HFFc6 (cell line): ENCODE measurements at regions not wholly inside any gene's neighbourhood (a gene's known extent, or its start where the extent isn't known, plus 50 kb on each side); places are given as distances from the start of the nearest gene placed in this dataset.
A peak's percentile ranks its signal among the peaks of the same experiment; 100 is the strongest.

Experiments used
- DNase-seq: peaks from one replicate; pipeline ENCODE4 v3.0.0-alpha.2; 2018
- H3K27ac Mint-ChIP-seq: 2 replicates; pipeline ENCODE4 v1.8.0; 2020; ENCODE audit warnings: mild to moderate bottlenecking, mixed read lengths
- H3K27me3 Mint-ChIP-seq: 2 replicates; pipeline ENCODE4 v1.8.0; 2021; ENCODE audit warnings: mild to moderate bottlenecking, moderate library complexity, mixed read lengths; ENCODE audit not compliant: insufficient read depth
- H3K36me3 Mint-ChIP-seq: 2 replicates; pipeline ENCODE4 v1.8.0; 2021; ENCODE audit warnings: low read depth, mixed read lengths
- H3K4me1 Mint-ChIP-seq: 2 replicates; pipeline ENCODE4 v1.8.0; 2020; ENCODE audit warnings: low read depth, mixed read lengths
- H3K4me3 Mint-ChIP-seq: 2 replicates; pipeline ENCODE4 v1.8.0; 2020; ENCODE audit warnings: mild to moderate bottlenecking, moderate library complexity, mixed read lengths
- H3K9me3 Mint-ChIP-seq: 2 replicates; pipeline ENCODE4 v1.8.0; 2020; ENCODE audit warnings: mild to moderate bottlenecking, mixed read lengths
- CTCF ChIP-seq: fragments of 200-600 bp; sonication (generic); IDR thresholded peaks from 2 replicates; pipeline ENCODE4 v1.5.0; 2021; ENCODE audit warnings: antibody characterized with exemption, mild to moderate bottlenecking

- no peak for TF ChIP-seq CTCF
- Mint-ChIP-seq H3K36me3 (peaks cover 5% of the 10 kb centered on the region; the same call in 1 of the 2 replicates), H3K27me3 (peaks cover 1% of the 10 kb centered on the region; the same call in 1 of the 2 replicates), H3K27ac (no peak overlapping the region), H3K4me1 (peaks cover 33% of the 10 kb centered on the region), H3K9me3 (peaks cover 5% of the 10 kb centered on the region), H3K4me3 (no peak overlapping the region)
- DNase-seq = no peak
Observed at GRCh38 chr5:167952278-167952995, 339.0 kb upstream of the WWC1 start.

- Mint-ChIP-seq H3K9me3 (peaks cover 12% of the 10 kb centered on the region), H3K4me1 (peaks cover 25% of the 10 kb centered on the region), H3K36me3 (peaks cover 8% of the 10 kb centered on the region; the same call in 1 of the 2 replicates), H3K4me3 (no peak overlapping the region), H3K27ac (no peak overlapping the region), H3K27me3 (peaks cover 2% of the 10 kb centered on the region; the same call in 1 of the 2 replicates)
- no peak for DNase-seq
- TF ChIP-seq CTCF = no peak
Observed at GRCh38 chr5:167953151-167953798, 338.2 kb upstream of the WWC1 start.

- H3K4me3 Mint-ChIP-seq = no peak overlapping the region
- peaks cover 15% of the 10 kb centered on the region for H3K9me3 Mint-ChIP-seq
- no peaks in the 10 kb centered on the region for H3K4me1 Mint-ChIP-seq
- peaks cover 8% of the 10 kb centered on the region; the same call in 1 of the 2 replicates for H3K36me3 Mint-ChIP-seq
- DNase-seq = no peak
- no peak for TF ChIP-seq CTCF
- peaks cover 2% of the 10 kb centered on the region; the same call in 1 of the 2 replicates for H3K27me3 Mint-ChIP-seq
- H3K27ac Mint-ChIP-seq = no peak overlapping the region
Observed at GRCh38 chr5:167961731-167962130, 329.7 kb upstream of the WWC1 start.

- no peak overlapping the region for H3K4me3 Mint-ChIP-seq
- H3K27me3 Mint-ChIP-seq = no peaks in the 10 kb centered on the region
- H3K9me3 Mint-ChIP-seq = no peaks in the 10 kb centered on the region
- DNase-seq = no peak
- peaks cover 17% of the 10 kb centered on the region for H3K4me1 Mint-ChIP-seq
- no peak overlapping the region for H3K27ac Mint-ChIP-seq
- peak; percentile 62 for TF ChIP-seq CTCF
- peaks cover 7% of the 10 kb centered on the region; the same call in 1 of the 2 replicates for H3K36me3 Mint-ChIP-seq
Observed at GRCh38 chr5:167964529-167964928, 326.9 kb upstream of the WWC1 start.

- no peak overlapping the region for H3K27ac Mint-ChIP-seq
- peaks cover 7% of the 10 kb centered on the region; the same call in 1 of the 2 replicates for H3K36me3 Mint-ChIP-seq
- H3K27me3 Mint-ChIP-seq = no peaks in the 10 kb centered on the region; the same call in 1 of the 2 replicates
- peaks cover 26% of the 10 kb centered on the region for H3K4me1 Mint-ChIP-seq
- no peak for TF ChIP-seq CTCF
- H3K9me3 Mint-ChIP-seq = no peaks in the 10 kb centered on the region
- no peak overlapping the region for H3K4me3 Mint-ChIP-seq
- DNase-seq = no peak
Observed at GRCh38 chr5:167965710-167966109, 325.7 kb upstream of the WWC1 start.
